ENCODE measurements at regions not wholly inside any gene's neighbourhood (a gene's known extent, or its start where the extent isn't known, plus 50 kb on each side); places are given as distances from the start of the nearest gene placed in this dataset.

DNA sequence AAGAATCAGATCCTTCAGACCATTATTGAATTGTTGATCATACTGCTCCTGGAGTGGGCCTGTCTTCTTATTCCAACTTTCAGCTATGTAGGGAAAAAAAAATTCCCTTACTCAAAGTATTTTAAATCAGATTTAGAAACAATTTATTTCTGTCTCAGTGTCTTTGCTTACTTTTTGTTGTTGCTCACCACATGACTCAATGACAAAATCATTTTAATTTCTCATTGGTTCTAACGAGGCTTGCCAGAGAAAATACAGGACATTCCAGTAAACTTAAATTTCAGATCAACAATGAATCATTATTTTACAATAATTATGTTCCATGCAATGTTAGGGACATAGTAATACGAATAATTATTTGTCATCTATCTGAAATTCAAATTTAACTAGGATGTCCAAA, 748.5 kb upstream of the CBLB start:
- DNase-seq (ENCODE audit: low read depth), result no peak

- no peak for DNase-seq (ENCODE audit: low read depth)
These were observed 751.8 kb upstream of the CBLB start for GRCh38 chr3:106620646-106621045.

GRCh38 chr3:106624154-106624553, 753.1 kb upstream of the CCDC54 start:
- no peak for DNase-seq (ENCODE audit: low read depth)

GRCh38 chr3:106628407-106628806, 748.8 kb upstream of the CCDC54 start:
- no peak for DNase-seq (ENCODE audit: low read depth)

DNA sequence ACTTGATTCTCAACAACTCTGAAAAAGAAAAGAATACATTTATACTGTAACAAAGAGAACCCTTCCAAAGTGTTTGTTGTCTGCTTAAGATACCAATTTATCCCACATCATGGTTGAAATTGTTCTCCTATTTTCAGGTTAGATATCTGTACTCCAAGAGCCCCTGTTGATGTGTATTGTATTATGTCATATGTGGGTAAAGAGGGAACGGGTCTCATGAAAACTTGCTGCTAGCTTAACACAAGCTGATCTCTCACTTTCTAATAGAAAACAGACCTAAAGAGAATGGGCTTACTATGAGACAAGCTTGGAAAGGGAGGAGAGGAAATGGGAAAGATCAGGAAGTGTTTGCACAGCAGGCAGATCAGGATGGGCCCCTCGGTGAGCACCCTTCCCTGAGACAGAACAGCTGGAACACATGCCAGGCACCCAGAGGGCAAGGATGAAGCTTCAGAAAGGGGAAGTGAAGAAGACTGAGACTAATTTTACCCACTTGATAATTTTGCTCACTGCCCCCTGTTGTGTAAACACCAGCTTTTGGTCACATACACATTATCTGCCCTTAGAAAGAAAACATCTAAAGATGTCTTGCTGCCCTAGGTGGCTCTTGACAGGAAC, 747.9 kb upstream of the CCDC54 start:
- no peak for DNase-seq (ENCODE audit: low read depth)

DNA sequence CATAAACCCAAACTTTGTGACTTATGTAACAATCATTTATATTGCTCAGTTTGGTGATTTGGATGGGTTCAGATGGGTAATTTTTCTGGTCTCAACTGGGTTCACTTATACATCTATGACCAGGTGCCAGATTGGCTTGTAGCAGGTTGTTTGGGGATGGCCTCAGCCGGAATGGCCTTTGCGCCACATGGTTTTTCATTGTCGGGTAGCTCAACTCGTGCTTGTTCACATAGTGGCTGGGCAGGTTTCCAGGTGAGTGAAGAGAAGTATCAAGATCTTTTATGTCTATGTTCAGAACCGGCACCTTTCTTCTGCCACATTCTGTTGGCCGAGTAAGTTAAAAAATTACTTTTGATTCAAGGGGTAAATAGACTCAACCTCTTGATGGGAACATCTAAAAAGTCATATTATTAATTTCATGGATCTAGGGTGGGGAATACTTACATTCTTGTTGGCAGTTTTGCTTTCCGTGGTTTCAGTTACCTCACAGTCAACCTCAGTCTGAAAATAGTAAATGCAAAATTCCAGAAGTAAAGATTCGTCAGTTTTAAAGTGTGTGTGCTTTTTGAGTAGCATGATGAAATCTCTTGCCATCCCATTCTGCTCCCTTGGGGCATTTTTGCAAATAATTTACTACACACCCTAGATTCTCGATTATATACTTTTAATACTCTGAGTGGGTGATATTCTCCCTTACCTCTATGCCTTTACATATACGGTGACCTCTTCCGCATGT, 745.7 kb upstream of the CCDC54 start:
- DNase-seq (ENCODE audit: low read depth), result no peak

- DNase-seq (ENCODE audit: low read depth), result no peak
These were observed 742.0 kb upstream of the CCDC54 start for GRCh38 chr3:106635271-106635670.

DNA sequence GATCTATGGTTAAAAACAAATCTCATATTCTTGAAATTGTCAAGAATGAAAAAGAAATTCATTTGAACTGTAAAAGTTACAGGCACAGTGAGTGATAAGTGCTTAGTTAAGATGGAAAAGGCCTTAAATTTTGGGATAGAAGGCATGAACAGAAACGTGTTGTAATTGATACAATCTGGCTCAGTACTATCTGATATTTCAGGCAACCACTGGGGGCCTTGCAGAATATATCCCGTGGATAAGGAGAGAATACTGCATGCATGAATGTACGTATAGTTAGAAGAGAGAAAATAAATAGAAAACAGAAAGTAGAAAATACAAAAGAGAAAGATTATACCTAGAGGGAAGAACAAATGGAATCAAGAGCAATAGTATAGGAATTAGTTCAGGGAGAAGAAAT, 741.4 kb upstream of the CCDC54 start:
- DNase-seq (ENCODE audit: low read depth), result no peak

GRCh38 chr3:106640353-106640752, 736.9 kb upstream of the CCDC54 start:
- DNase-seq (ENCODE audit: low read depth), result no peak

GRCh38 chr3:106642161-106642560, 735.1 kb upstream of the CCDC54 start:
- no peak for DNase-seq (ENCODE audit: low read depth)

- no peak for DNase-seq (ENCODE audit: low read depth)
These were observed 733.5 kb upstream of the CCDC54 start for GRCh38 chr3:106643684-106644161.

DNA sequence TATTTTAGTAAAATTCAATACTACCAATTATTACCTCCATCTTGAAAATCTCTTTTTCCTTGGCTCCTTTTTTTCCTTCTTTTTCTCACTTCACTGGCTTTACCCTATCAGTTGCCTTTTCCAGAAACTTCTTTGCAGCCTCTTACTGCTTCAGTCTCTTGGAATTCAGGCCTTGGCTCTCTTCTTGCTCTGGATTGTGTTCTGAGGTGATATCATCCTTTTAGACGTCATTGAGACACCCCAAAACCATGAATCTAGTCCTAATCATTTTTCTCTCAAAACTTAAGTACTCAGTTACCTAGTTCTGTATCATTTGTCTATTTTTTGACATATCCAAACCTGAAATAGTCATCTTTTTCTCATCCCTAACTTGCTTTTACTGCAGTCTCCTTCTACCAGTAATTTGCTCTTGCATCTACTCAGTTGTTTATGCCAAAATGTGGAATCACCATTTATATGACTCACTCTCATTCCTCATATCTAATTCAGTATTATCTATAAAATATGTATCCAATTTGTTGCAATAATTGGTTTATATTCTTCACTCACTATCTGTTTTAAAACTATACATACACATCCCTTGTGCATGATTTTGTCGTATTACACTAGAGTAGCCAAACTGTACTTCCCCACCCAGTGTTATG, 703.2 kb upstream of the CCDC54 start:
- no peak for DNase-seq (ENCODE audit: low read depth)

GRCh38 chr3:106675451-106675850, 701.8 kb upstream of the CCDC54 start:
- no peak for DNase-seq (ENCODE audit: low read depth)

GRCh38 chr3:106678657-106679390, 698.4 kb upstream of the CCDC54 start:
- no peak for DNase-seq (ENCODE audit: low read depth)

DNA sequence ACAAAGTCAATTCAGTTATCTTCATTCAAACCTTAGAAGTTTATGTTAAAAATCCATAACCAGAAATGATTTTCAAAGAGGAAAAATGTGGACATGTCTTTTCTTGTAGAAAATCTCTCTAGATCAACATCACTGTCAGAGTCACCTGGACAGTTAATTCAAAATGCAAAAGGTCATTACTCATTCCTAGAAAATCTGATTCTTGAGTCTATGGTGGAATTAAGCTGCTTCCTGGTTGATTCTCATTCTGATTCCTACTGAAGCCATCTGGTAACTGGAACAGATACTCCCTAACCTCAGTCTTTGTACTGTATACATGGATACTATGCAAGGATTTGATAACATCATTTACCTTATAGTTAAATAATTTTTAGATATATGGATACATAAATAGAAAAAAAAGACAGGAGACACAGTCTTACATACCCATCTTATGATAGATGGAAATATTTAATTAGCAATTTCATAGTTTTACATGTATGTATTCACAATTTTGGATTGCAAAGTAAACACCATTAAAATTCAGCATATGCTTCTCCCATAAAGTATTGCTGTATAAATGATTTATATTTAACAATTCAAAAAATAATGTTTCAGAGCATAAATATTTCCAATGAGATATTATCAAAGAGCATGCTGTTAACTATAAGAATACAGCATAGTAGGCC, 693.2 kb upstream of the CCDC54 start:
- DNase-seq (ENCODE audit: low read depth), result no peak

GRCh38 chr3:106685745-106686144, 691.5 kb upstream of the CCDC54 start:
- DNase-seq (ENCODE audit: low read depth), result no peak

- DNase-seq (ENCODE audit: low read depth), result no peak
These were observed 689.3 kb upstream of the CCDC54 start for GRCh38 chr3:106687905-106688304.

DNA sequence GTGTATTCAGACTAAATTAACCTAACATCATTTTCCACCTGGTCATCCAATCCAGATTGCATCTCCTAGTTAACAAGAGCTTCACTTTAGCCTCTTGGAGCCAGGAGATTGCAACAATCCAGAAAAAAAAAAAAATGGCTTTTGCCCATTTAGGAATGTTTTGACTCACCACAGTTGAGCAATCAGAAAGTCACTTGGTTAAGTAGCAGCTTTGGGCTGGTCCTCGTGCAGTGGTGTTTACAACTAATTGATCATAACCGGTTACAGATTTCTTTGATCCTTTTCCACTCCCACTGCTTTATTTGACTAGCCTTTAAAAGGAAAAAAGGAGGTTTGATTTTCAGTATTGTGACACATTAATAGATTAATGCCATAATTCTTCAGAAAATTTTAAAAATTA, 688.8 kb upstream of the CCDC54 start:
- no peak for DNase-seq (ENCODE audit: low read depth)

- no peak for DNase-seq (ENCODE audit: low read depth)
These were observed 685.8 kb upstream of the CCDC54 start for GRCh38 chr3:106691476-106691875.

DNA sequence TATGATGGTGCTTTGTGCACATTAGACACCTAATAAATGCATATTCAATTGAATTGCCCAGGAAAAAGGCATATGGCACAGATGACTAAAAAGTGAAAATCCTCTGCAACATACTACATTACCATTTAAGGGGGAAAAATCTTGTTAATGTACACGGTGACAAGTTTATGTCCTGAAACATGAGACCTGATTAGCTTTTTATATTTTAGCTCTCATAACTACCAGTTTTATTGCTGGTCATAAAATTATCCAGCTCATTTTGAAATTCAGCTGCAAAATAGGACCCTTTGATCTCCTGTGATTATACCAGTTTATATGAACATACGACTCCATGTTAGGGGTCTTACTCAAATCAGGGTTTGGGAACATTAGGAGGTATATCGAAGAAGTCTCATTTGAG, 684.6 kb upstream of the CCDC54 start:
- no peak for DNase-seq (ENCODE audit: low read depth)

DNA sequence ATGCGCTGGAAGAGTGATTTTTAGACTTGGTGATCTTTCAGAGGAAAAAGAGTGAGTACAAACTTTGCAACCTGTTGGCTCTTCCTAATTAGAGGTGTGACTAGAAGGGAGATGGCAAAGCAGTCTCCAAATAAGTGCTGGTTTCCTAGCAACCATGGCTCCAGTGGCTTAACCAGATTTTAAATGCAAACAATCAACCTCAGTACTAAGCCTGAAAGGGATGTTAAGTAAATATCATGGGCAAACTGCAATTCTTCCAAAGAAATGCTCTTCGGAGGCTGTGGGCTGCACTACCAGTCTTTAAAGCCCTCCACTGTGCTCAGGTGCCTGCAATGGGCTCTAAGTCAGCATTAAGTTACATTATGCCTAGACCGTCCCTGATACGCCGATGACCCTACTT, 678.1 kb upstream of the CCDC54 start:
- DNase-seq (ENCODE audit: low read depth), result no peak

DNA sequence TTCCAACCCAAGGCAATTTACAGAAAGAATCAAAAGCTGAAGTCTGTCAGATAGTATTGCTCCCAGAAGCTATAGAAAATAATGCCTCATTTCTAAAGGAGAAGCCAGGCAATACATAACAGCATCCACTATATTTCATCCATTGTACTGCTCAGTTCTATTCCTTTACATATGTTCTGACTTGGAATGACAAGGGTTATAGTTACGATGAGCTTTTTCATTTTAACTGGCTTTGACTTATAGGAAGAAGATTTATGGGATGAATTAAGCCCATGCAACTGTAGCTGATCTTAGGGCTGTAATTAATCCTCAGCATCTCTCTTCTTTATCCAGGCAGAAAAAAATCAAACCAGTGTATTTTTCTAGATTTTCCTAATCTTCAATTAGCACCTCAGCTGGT, 676.3 kb upstream of the CCDC54 start:
- DNase-seq (ENCODE audit: low read depth), result no peak

All from stimulated activated CD8-positive, alpha-beta memory T cell treated with anti-CD3 and anti-CD28 coated beads, Interleukin-4, amount 100 ng/mL, for 24 hours (primary cell).